ENCODE measurements at regions not wholly inside any gene's neighbourhood (a gene's known extent, or its start where the extent isn't known, plus 50 kb on each side); places are given as distances from the start of the nearest gene placed in this dataset.

GRCh38 chr2:158878003-158878402 is 82.9 kb downstream of the DAPL1 start:
- TF ChIP-seq CTCF (IDR thresholded peaks at IDR 0.05) (no peak), POLR2A (IDR thresholded peaks at IDR 0.05) (no peak)

Data from right lobe of liver (tissue), 4 donors.